Hepatocyte (in vitro differentiated cells): ENCODE measurements at regions not wholly inside any gene's neighbourhood (a gene's known extent, or its start where the extent isn't known, plus 50 kb on each side); places are given as distances from the start of the nearest gene placed in this dataset.
A peak's percentile ranks its signal among the peaks of the same experiment; 100 is the strongest.

Source experiments
- DNase-seq: peaks from one replicate; pipeline ENCODE4 v3.0.0-alpha.2; 2016; ENCODE audit warnings: low spot score
- H2AFZ ChIP-seq: fragments of 200-600 bp; sonication (generic); 2 replicates; pipeline ENCODE4 v1.6.0; 2016; ENCODE audit warnings: antibody characterized with exemption, mild to moderate bottlenecking
- H3K27ac ChIP-seq: fragments of 200-600 bp; sonication (generic); 2 replicates; pipeline ENCODE4 v1.5.1; 2016; ENCODE audit warnings: mild to moderate bottlenecking
- H3K27me3 ChIP-seq: fragments of 200-600 bp; sonication (generic); 2 replicates; pipeline ENCODE4 v1.6.1; 2016
- H3K36me3 ChIP-seq: fragments of 200-600 bp; sonication (generic); replicated peaks from 2 replicates; pipeline ENCODE4 v1.5.1; 2016; ENCODE audit warnings: low read depth; ENCODE audit not compliant: insufficient read depth
- H3K4me1 ChIP-seq: fragments of 200-600 bp; sonication (generic); 2 replicates; pipeline ENCODE4 v1.5.1; 2016; ENCODE audit warnings: mild to moderate bottlenecking, moderate library complexity; ENCODE audit not compliant: insufficient read depth
- H3K4me2 ChIP-seq: fragments of 200-600 bp; sonication (generic); 2 replicates; pipeline ENCODE4 v1.6.0; 2016
- H3K4me3 ChIP-seq: fragments of 200-600 bp; sonication (generic); 2 replicates; pipeline ENCODE4 v1.5.1; 2016; ENCODE audit warnings: mild to moderate bottlenecking
- H3K79me2 ChIP-seq: fragments of 200-600 bp; sonication (generic); 2 replicates; pipeline ENCODE4 v1.6.0; 2017; ENCODE audit warnings: mild to moderate bottlenecking
- H3K9me2 ChIP-seq: fragments of 200-600 bp; sonication (generic); replicated peaks from 2 replicates; pipeline ENCODE4 v1.6.0; 2017; ENCODE audit warnings: mild to moderate bottlenecking; ENCODE audit not compliant: insufficient read depth
- H3K9me3 ChIP-seq: fragments of 200-600 bp; sonication (generic); 2 replicates; pipeline ENCODE4 v1.5.1; 2016; ENCODE audit warnings: low read depth, mild to moderate bottlenecking
- H4K20me1 ChIP-seq: fragments of 200-600 bp; sonication (generic); 2 replicates; pipeline ENCODE4 v1.6.0; 2016; ENCODE audit warnings: mild to moderate bottlenecking; ENCODE audit not compliant: insufficient read depth, poor library complexity, severe bottlenecking
- CTCF ChIP-seq: fragments of 200-600 bp; sonication (generic); IDR thresholded peaks from 2 replicates; pipeline ENCODE4 v1.5.1; 2016; ENCODE audit warnings: antibody characterized with exemption, mild to moderate bottlenecking; ENCODE audit not compliant: poor library complexity
- EZH2 ChIP-seq: fragments of 200-600 bp; sonication (generic); IDR thresholded peaks from 2 replicates; pipeline ENCODE4 v1.6.1; 2016; ENCODE audit warnings: antibody characterized with exemption, mild to moderate bottlenecking, borderline replicate concordance
- EZH2phosphoT487 ChIP-seq: fragments of 200-600 bp; sonication (generic); IDR thresholded peaks from one replicate; pipeline ENCODE4 v1.6.1; 2018; ENCODE audit warnings: antibody characterized with exemption, mild to moderate bottlenecking, low read depth, moderate library complexity; ENCODE audit not compliant: unreplicated experiment, severe bottlenecking
- WGBS: methylation state at CpG from one replicate; pipeline ENCODE4 v1.1.6; 2016; ENCODE audit warnings: low lambda C conversion rate; ENCODE audit errors: missing lambda C conversion rate; 5-methylcytosine and 5-hydroxymethylcytosine counted together

DNA sequence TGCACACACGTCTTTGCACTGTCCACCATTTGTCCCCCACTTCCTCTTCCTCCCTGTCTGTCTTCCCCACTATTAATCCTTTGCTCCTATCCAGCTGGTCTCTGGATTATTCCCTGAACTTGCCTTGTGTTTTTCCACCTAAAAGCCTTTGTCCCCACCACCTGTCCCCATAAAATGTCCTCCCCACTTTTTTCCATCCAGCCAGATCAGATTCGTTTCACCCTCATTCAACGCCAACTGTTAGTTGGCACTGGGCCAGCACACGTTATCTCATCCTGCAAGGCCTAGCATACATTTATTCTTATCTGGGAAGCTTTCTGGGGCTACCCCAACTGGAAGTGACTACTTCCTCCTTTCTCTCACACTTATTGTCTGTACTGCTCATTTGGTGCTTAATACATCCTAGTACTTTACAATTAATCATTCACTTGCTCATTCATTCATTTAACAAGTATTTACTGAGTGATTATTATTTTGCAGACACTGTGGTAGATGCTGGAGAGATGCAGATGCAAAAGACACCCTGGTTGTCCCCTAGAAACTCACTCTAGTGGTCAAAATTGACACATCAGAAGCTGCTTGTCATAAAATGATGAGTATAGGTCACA is 96.2 kb downstream of the RASSF10 start:
- Histone ChIP-seq H4K20me1 (no peaks in the 10 kb centered on the region), H3K27ac (no peak overlapping the region), H3K4me3 (no peak overlapping the region), H3K4me2 (no peak overlapping the region), H3K27me3 (no peaks in the 10 kb centered on the region), H3K4me1 (no peaks in the 10 kb centered on the region), H3K9me3 (no peaks in the 10 kb centered on the region), H3K79me2 (no peaks in the 10 kb centered on the region), H2AFZ (no peak overlapping the region), H3K36me3 (no peaks in the 10 kb centered on the region), H3K9me2 (no peaks in the 10 kb centered on the region)
- TF ChIP-seq CTCF (no peak), EZH2 (no peak)
- peak; percentile 40 for DNase-seq
- 53% methylated on average over 4 of the region's 4 CpGs for WGBS

DNA sequence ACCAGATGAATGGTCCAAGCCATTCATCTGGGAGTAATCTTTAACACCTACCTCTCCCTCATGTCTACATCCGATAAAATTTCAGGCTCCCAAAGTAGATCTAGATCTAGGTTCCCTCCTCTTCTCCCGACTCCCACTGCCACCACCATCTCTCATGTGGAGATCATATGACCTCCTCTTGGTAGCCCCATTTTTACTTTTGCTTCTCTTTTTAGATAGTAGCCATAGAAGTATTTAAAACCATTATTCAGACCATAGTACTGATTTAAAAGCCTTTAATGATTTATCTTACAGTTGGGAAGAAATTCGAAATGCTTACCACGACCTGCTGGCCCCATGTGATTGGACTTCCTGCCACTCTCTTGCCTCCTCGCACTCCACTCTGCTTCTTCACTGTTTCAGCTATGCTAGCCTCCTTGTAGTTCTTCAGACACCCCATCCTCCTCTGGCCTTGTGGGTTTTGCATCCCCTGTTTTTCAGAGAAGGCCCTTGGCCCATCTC is 98.5 kb downstream of the RASSF10 start:
- H3K36me3 ChIP-seq: no peaks in the 10 kb centered on the region
- H3K27ac ChIP-seq: no peak overlapping the region
- no peak overlapping the region for H3K4me2 ChIP-seq
- no peaks in the 10 kb centered on the region for H3K9me2 ChIP-seq
- H3K4me3 ChIP-seq: no peak overlapping the region
- no peaks in the 10 kb centered on the region for H3K9me3 ChIP-seq
- H3K79me2 ChIP-seq: no peaks in the 10 kb centered on the region
- no peaks in the 10 kb centered on the region for H3K4me1 ChIP-seq
- 85% methylated on average over 5 of the region's 5 CpGs for WGBS
- TF ChIP-seq CTCF: no peak
- TF ChIP-seq EZH2: no peak
- no peak for TF ChIP-seq EZH2phosphoT487
- no peak overlapping the region for H2AFZ ChIP-seq
- H3K27me3 ChIP-seq: no peaks in the 10 kb centered on the region
- H4K20me1 ChIP-seq: no peaks in the 10 kb centered on the region
- DNase-seq: no peak

DNA sequence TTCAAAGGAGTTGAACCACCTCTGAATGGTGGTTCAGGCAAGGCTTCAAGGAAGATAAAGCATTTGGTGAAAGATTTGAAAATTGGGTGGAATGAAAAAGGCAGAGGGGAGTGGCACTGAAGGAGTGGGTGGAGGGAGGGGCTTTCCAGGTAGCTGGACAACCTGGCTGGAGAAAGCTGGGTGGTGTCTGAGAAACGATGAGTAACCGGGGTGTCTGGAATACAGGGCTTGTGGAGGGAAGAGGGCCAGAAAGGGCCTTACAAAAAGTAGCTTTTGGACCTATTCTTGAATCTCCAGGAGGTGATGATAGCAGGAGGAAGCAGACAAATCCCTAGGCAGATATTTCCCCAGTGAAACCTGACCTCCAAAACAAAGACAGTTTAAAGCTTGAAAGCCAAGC is 99.3 kb downstream of the RASSF10 start:
- Histone ChIP-seq H4K20me1 (no peaks in the 10 kb centered on the region), H3K79me2 (no peaks in the 10 kb centered on the region), H3K4me3 (no peak overlapping the region), H3K9me2 (no peaks in the 10 kb centered on the region), H3K4me1 (no peaks in the 10 kb centered on the region), H3K36me3 (no peaks in the 10 kb centered on the region), H3K4me2 (no peak overlapping the region), H2AFZ (no peak overlapping the region), H3K9me3 (no peaks in the 10 kb centered on the region), H3K27me3 (no peaks in the 10 kb centered on the region), H3K27ac (no peak overlapping the region)
- no peak for DNase-seq
- WGBS: 52% methylated on average over 2 of the region's 2 CpGs
- TF ChIP-seq CTCF (no peak), EZH2phosphoT487 (no peak)

DNA sequence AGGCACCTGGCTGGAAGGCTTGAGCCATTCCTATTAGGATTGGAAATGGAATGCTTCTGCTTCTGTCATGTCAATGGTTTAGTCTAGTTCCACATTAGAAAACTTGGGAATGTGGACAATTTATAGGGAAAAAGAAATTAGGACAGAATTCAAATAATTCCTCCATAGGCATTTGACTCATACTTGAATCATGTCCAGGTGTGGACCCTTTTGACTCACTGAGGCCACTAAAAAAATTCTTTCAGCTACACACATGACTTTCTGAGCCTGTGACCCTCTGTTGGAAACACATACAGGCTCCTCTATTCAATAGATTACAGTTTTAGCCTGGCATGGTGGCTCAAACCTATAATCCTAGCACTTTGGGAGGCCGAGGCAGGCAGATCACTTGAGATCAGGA is 100.5 kb downstream of the RASSF10 start:
- 76% methylated on average over 1 of the region's 1 CpG for WGBS
- Histone ChIP-seq H3K4me3 (no peak overlapping the region), H3K4me1 (peaks cover 6% of the 10 kb centered on the region), H4K20me1 (no peaks in the 10 kb centered on the region), H3K79me2 (no peaks in the 10 kb centered on the region), H2AFZ (no peak overlapping the region), H3K4me2 (no peak overlapping the region), H3K27me3 (no peaks in the 10 kb centered on the region), H3K36me3 (no peaks in the 10 kb centered on the region), H3K9me2 (no peaks in the 10 kb centered on the region), H3K9me3 (no peaks in the 10 kb centered on the region), H3K27ac (no peak overlapping the region)
- TF ChIP-seq EZH2: no peak
- no peak for TF ChIP-seq EZH2phosphoT487
- no peak for TF ChIP-seq CTCF
- no peak for DNase-seq
